ENCODE measurements at regions not wholly inside any gene's neighbourhood (a gene's known extent, or its start where the extent isn't known, plus 50 kb on each side); places are given as distances from the start of the nearest gene placed in this dataset.

DNA sequence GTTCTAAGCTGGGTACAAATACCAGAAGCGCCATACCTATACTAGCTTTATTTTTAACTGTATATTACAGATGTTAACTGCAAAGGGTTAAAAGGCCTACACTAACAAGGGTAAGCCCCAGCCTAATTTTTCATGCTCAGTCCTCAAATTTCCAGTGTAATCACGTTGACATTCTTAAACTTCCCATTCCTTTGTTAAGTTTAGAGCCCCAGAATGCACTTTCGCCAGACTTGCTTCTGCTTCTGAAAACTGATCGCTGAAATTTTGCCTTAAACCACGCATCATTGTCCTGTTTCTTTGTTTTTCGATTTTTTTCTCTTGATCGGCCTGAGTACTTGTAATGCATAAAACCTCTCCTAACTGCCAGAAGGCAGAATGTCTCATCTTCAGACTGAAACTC is 2141.9 kb upstream of the AGA start:
- H3K4me2 ChIP-seq (ENCODE audit: low read depth, low read length), result no peak overlapping the region
- ATAC-seq (no peak), FAIRE-seq (no peak), DNase-seq (ENCODE audit: low spot score) (no peak)
- no peak overlapping the region for H3K9ac ChIP-seq (ENCODE audit: insufficient read depth, low read depth, low read length)
- no peak overlapping the region for H3K4me3 ChIP-seq (replicated peaks in 1 of 3; ENCODE audit: insufficient read depth in 1 of 3, low read depth in 2 of 3, low read length in 3 of 3)
- WGBS (ENCODE audit: low lambda C conversion rate), result 12% methylated on average over 7 of the region's 7 CpGs
- no peak overlapping the region for H3K27ac ChIP-seq (ENCODE audit: extremely low read length, insufficient read depth, low read length)
- in situ Hi-C loops (cut with HindIII; ENCODE audit: extremely low pct_ligation_motif_present, low pct_unique_long_range_greater_than_20kb) (no loop called here), intact Hi-C loops (cut with micrococcal nuclease; ENCODE audit: unreplicated experiment) (no loop called here)
- ChIA-PET CTCF (ENCODE audit: low intra/inter-chr PET ratio, low total read pairs) (no interaction called here), POLR2A (no interaction called here)
- H3K4me1 ChIP-seq (ENCODE audit: insufficient read depth, low read length), result no peaks in the 10 kb centered on the region
- H4K20me1 ChIP-seq (ENCODE audit: insufficient read depth, low read length), result no peaks in the 10 kb centered on the region
- H3K27me3 ChIP-seq (ENCODE audit: control insufficient read depth in 1 of 2, insufficient read depth in 2 of 2, low read length in 2 of 2), result no peaks in the 10 kb centered on the region
- peaks cover 23% of the 10 kb centered on the region for H3K9me3 ChIP-seq (ENCODE audit: low read length)
- no TSS peak for BruUV-seq (replicated peaks)
- H2AFZ ChIP-seq (ENCODE audit: low read length), result no peak overlapping the region
- H3K36me3 ChIP-seq (replicated peaks in 1 of 2; ENCODE audit: control insufficient read depth in 1 of 2, insufficient read depth in 2 of 2, low read length in 2 of 2), result no peaks in the 10 kb centered on the region
- no peaks in the 10 kb centered on the region for H3K79me2 ChIP-seq (ENCODE audit: insufficient read depth, low read length)
- TF ChIP-seq ZNF274 (CRISPR knock-in tag; IDR thresholded peaks at IDR 0.05) (no peak), RBFOX2 (IDR thresholded peaks at IDR 0.05; ENCODE audit: low read depth, low read length) (no peak), PHF21A (CRISPR knock-in tag; IDR thresholded peaks at IDR 0.05) (no peak), SRSF9 (IDR thresholded peaks at IDR 0.05; ENCODE audit: borderline replicate concordance, insufficient read depth, low read depth, low read length, poor library complexity, severe bottlenecking) (no peak), SATB2 (CRISPR knock-in tag; IDR thresholded peaks at IDR 0.05) (no peak), ZC3H4 (CRISPR knock-in tag; IDR thresholded peaks at IDR 0.05; ENCODE audit: borderline replicate concordance) (no peak), RFXANK (CRISPR knock-in tag; IDR thresholded peaks at IDR 0.05) (no peak), RAD51 (IDR thresholded peaks at IDR 0.05; ENCODE audit: borderline replicate concordance) (no peak), ZNF282 (IDR thresholded peaks at IDR 0.05; ENCODE audit: partially characterized antibody) (no peak), KDM5A (IDR thresholded peaks at IDR 0.05; ENCODE audit: borderline replicate concordance, low read length) (no peak)
- TF ChIP-seq, protein P1, sequence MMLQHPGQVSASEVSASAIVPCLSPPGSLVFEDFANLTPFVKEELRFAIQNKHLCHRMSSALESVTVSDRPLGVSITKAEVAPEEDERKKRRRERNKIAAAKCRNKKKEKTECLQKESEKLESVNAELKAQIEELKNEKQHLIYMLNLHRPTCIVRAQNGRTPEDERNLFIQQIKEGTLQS (CRISPR knock-in tag; IDR thresholded peaks at IDR 0.05), result no peak
- TF ChIP-seq, protein P2, sequence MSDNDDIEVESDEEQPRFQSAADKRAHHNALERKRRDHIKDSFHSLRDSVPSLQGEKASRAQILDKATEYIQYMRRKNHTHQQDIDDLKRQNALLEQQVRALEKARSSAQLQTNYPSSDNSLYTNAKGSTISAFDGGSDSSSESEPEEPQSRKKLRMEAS (IDR thresholded peaks at IDR 0.05), result no peak
- TF ChIP-seq, protein P3, sequence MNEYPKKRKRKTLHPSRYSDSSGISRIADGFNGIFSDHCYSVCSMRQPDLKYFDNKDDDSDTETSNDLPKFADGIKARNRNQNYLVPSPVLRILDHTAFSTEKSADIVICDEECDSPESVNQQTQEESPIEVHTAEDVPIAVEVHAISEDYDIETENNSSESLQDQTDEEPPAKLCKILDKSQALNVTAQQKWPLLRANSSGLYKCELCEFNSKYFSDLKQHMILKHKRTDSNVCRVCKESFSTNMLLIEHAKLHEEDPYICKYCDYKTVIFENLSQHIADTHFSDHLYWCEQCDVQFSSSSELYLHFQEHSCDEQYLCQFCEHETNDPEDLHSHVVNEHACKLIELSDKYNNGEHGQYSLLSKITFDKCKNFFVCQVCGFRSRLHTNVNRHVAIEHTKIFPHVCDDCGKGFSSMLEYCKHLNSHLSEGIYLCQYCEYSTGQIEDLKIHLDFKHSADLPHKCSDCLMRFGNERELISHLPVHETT (CRISPR knock-in tag; conservative IDR thresholded peaks at IDR 0.05), result no peak
- TF ChIP-seq, protein P4, sequence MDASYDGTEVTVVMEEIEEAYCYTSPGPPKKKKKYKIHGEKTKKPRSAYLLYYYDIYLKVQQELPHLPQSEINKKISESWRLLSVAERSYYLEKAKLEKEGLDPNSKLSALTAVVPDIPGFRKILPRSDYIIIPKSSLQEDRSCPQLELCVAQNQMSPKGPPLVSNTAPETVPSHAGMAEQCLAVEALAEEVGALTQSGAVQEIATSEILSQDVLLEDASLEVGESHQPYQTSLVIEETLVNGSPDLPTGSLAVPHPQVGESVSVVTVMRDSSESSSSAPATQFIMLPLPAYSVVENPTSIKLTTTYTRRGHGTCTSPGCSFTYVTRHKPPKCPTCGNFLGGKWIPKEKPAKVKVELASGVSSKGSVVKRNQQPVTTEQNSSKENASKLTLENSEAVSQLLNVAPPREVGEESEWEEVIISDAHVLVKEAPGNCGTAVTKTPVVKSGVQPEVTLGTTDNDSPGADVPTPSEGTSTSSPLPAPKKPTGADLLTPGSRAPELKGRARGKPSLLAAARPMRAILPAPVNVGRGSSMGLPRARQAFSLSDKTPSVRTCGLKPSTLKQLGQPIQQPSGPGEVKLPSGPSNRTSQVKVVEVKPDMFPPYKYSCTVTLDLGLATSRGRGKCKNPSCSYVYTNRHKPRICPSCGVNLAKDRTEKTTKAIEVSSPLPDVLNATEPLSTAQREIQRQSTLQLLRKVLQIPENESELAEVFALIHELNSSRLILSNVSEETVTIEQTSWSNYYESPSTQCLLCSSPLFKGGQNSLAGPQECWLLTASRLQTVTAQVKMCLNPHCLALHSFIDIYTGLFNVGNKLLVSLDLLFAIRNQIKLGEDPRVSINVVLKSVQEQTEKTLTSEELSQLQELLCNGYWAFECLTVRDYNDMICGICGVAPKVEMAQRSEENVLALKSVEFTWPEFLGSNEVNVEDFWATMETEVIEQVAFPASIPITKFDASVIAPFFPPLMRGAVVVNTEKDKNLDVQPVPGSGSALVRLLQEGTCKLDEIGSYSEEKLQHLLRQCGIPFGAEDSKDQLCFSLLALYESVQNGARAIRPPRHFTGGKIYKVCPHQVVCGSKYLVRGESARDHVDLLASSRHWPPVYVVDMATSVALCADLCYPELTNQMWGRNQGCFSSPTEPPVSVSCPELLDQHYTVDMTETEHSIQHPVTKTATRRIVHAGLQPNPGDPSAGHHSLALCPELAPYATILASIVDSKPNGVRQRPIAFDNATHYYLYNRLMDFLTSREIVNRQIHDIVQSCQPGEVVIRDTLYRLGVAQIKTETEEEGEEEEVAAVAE (CRISPR knock-in tag; IDR thresholded peaks at IDR 0.05; ENCODE audit: borderline replicate concordance), result no peak

Measured in HepG2 (cell line).